Renal pelvis (tissue), 1 donor: ENCODE measurements at regions not wholly inside any gene's neighbourhood (a gene's known extent, or its start where the extent isn't known, plus 50 kb on each side); places are given as distances from the start of the nearest gene placed in this dataset.
"Not testable (repeated sequence)": the region's sequence is repeated elsewhere in the genome, so short reads cannot be mapped to it uniquely, and the experiment has no call there.

Source experiments
- DNase-seq: peaks from one replicate; pipeline ENCODE4 v3.0.0-alpha.2; 2013

GRCh38 chr9:63812822-63813221 is 1472.2 kb downstream of the FOXD4L5 start:
- DNase-seq: not testable (repeated sequence)

GRCh38 chr9:63804205-63804604 is 1480.8 kb downstream of the FOXD4L5 start:
- DNase-seq: not testable (repeated sequence)

- not testable (repeated sequence) for DNase-seq
Observed at GRCh38 chr9:63794081-63794685, 1490.8 kb downstream of the FOXD4L5 start.

- DNase-seq: not testable (repeated sequence)
Observed at GRCh38 chr9:63787454-63787853, 1497.6 kb downstream of the FOXD4L5 start.

GRCh38 chr9:63785059-63785458 is 1500.0 kb downstream of the FOXD4L5 start:
- DNase-seq: not testable (repeated sequence)

- not testable (repeated sequence) for DNase-seq
Observed at GRCh38 chr9:63784421-63784820, 1500.6 kb downstream of the FOXD4L5 start.

- DNase-seq: not testable (repeated sequence)
Observed at GRCh38 chr9:63781817-63782439, 1503.1 kb downstream of the FOXD4L5 start.

- not testable (repeated sequence) for DNase-seq
Observed at GRCh38 chr9:63781390-63781789, 1503.6 kb downstream of the FOXD4L5 start.

GRCh38 chr9:63776220-63776619 is 1508.8 kb downstream of the FOXD4L5 start:
- DNase-seq: not testable (repeated sequence)

- DNase-seq: not testable (repeated sequence)
Observed at GRCh38 chr9:63775092-63775426, 1510.0 kb downstream of the FOXD4L5 start.

- not testable (repeated sequence) for DNase-seq
Observed at GRCh38 chr9:63774369-63775091, 1510.5 kb downstream of the FOXD4L5 start.

- not testable (repeated sequence) for DNase-seq
Observed at GRCh38 chr9:63762230-63762629, 1522.8 kb downstream of the FOXD4L5 start.

- not testable (repeated sequence) for DNase-seq
Observed at GRCh38 chr9:63729021-63729420, 1556.0 kb downstream of the FOXD4L5 start.

- no peak for DNase-seq
Observed at GRCh38 chr9:63728287-63728686, 1556.7 kb downstream of the FOXD4L5 start.

GRCh38 chr9:63708285-63708684 is 1576.7 kb downstream of the FOXD4L5 start:
- DNase-seq: not testable (repeated sequence)

GRCh38 chr9:63704456-63704855 is 1580.6 kb downstream of the FOXD4L5 start:
- not testable (repeated sequence) for DNase-seq

GRCh38 chr9:63703670-63704069 is 1581.3 kb downstream of the FOXD4L5 start:
- DNase-seq: not testable (repeated sequence)

GRCh38 chr9:63703138-63703665 is 1581.8 kb downstream of the FOXD4L5 start:
- DNase-seq: not testable (repeated sequence)
